Neuron (in vitro differentiated cells): ENCODE measurements at regions not wholly inside any gene's neighbourhood (a gene's known extent, or its start where the extent isn't known, plus 50 kb on each side); places are given as distances from the start of the nearest gene placed in this dataset.

ENCODE experiments used
- H2AFZ ChIP-seq: one replicate; pipeline ENCODE4 v1.6.1; 2013; ENCODE audit warnings: low read depth, mild to moderate bottlenecking, inconsistent platforms, low read length, moderate library complexity
- H3K27me3 ChIP-seq: one replicate; pipeline ENCODE4 v1.6.1; 2013; ENCODE audit warnings: low read length; ENCODE audit not compliant: insufficient read depth
- H3K36me3 ChIP-seq: one replicate; pipeline ENCODE4 v1.6.1; 2013; ENCODE audit warnings: low read length; ENCODE audit not compliant: insufficient read depth
- H3K4me1 ChIP-seq: one replicate; pipeline ENCODE4 v1.6.1; 2013; ENCODE audit warnings: low read length; ENCODE audit not compliant: insufficient read depth
- H3K4me3 ChIP-seq: 2 replicates; pipeline ENCODE4 v1.5.1; 2013; ENCODE audit warnings: mild to moderate bottlenecking, low read length, moderate library complexity
- H3K9me3 ChIP-seq: one replicate; pipeline ENCODE4 v1.6.1; 2013; ENCODE audit warnings: low read length

- Histone ChIP-seq H3K4me3 (no peak overlapping the region), H3K36me3 (no peaks in the 10 kb centered on the region), H3K27me3 (peaks cover 20% of the 10 kb centered on the region), H3K9me3 (peaks cover 18% of the 10 kb centered on the region), H3K4me1 (no peaks in the 10 kb centered on the region), H2AFZ (no peak overlapping the region)
These were observed 50.5 kb upstream of the FBRSL1 start for GRCh38 chr12:132439333-132439904.

- no peak overlapping the region for H3K4me3 ChIP-seq
- H3K27me3 ChIP-seq, result peaks cover 18% of the 10 kb centered on the region
- no peaks in the 10 kb centered on the region for H3K36me3 ChIP-seq
- H2AFZ ChIP-seq, result no peak overlapping the region
- peaks cover 18% of the 10 kb centered on the region for H3K9me3 ChIP-seq
- H3K4me1 ChIP-seq, result peaks cover under 1% of the 10 kb centered on the region
These were observed 51.2 kb upstream of the FBRSL1 start for GRCh38 chr12:132438726-132439125.

- Histone ChIP-seq H3K27me3 (peaks cover 21% of the 10 kb centered on the region), H3K36me3 (no peaks in the 10 kb centered on the region), H3K9me3 (peaks cover 17% of the 10 kb centered on the region), H3K4me1 (peaks cover 7% of the 10 kb centered on the region), H3K4me3 (no peak overlapping the region), H2AFZ (no peak overlapping the region)
These were observed 51.8 kb upstream of the FBRSL1 start for GRCh38 chr12:132437943-132438700.

- H3K27me3 ChIP-seq, result peaks cover 25% of the 10 kb centered on the region
- peaks cover 11% of the 10 kb centered on the region for H3K4me1 ChIP-seq
- peaks cover 15% of the 10 kb centered on the region for H3K9me3 ChIP-seq
- H3K36me3 ChIP-seq, result no peaks in the 10 kb centered on the region
- H3K4me3 ChIP-seq, result no peak overlapping the region
- no peak overlapping the region for H2AFZ ChIP-seq
These were observed 52.6 kb upstream of the FBRSL1 start for GRCh38 chr12:132437252-132437932.

- H3K9me3 ChIP-seq, result peaks cover 15% of the 10 kb centered on the region
- H3K36me3 ChIP-seq, result no peaks in the 10 kb centered on the region
- peaks cover 29% of the 10 kb centered on the region for H3K27me3 ChIP-seq
- peaks cover 11% of the 10 kb centered on the region for H3K4me1 ChIP-seq
- H3K4me3 ChIP-seq, result no peak overlapping the region
- H2AFZ ChIP-seq, result no peak overlapping the region
These were observed 53.1 kb upstream of the FBRSL1 start for GRCh38 chr12:132436791-132437251.

- H3K27me3 ChIP-seq, result peaks cover 40% of the 10 kb centered on the region
- H3K9me3 ChIP-seq, result peaks cover 15% of the 10 kb centered on the region
- peaks cover 11% of the 10 kb centered on the region for H3K4me1 ChIP-seq
- H2AFZ ChIP-seq, result no peak overlapping the region
- H3K4me3 ChIP-seq, result no peak overlapping the region
- no peaks in the 10 kb centered on the region for H3K36me3 ChIP-seq
These were observed 54.3 kb upstream of the FBRSL1 start for GRCh38 chr12:132435486-132436187.

- Histone ChIP-seq H2AFZ (no peak overlapping the region), H3K36me3 (no peaks in the 10 kb centered on the region), H3K4me3 (no peak overlapping the region), H3K4me1 (peaks cover 17% of the 10 kb centered on the region), H3K9me3 (peaks cover 15% of the 10 kb centered on the region), H3K27me3 (peaks cover 54% of the 10 kb centered on the region)
These were observed 56.1 kb upstream of the FBRSL1 start for GRCh38 chr12:132433641-132434395.

GRCh38 chr12:132432721-132433577 is 57.0 kb upstream of the FBRSL1 start:
- H3K9me3 ChIP-seq, result peaks cover 13% of the 10 kb centered on the region
- H3K27me3 ChIP-seq, result peaks cover 60% of the 10 kb centered on the region
- H2AFZ ChIP-seq, result no peak overlapping the region
- no peak overlapping the region for H3K4me3 ChIP-seq
- H3K4me1 ChIP-seq, result peaks cover 23% of the 10 kb centered on the region
- no peaks in the 10 kb centered on the region for H3K36me3 ChIP-seq

- Histone ChIP-seq H2AFZ (no peak overlapping the region), H3K9me3 (peaks cover 11% of the 10 kb centered on the region), H3K4me3 (no peak overlapping the region), H3K36me3 (no peaks in the 10 kb centered on the region), H3K4me1 (peaks cover 23% of the 10 kb centered on the region), H3K27me3 (peaks cover 64% of the 10 kb centered on the region)
These were observed 57.7 kb upstream of the FBRSL1 start for GRCh38 chr12:132432126-132432705.

GRCh38 chr12:132430838-132431774 is 58.8 kb upstream of the FBRSL1 start:
- no peaks in the 10 kb centered on the region for H3K36me3 ChIP-seq
- peaks cover 23% of the 10 kb centered on the region for H3K4me1 ChIP-seq
- no peak overlapping the region for H3K4me3 ChIP-seq
- H3K9me3 ChIP-seq, result peaks cover 13% of the 10 kb centered on the region
- H3K27me3 ChIP-seq, result peaks cover 73% of the 10 kb centered on the region
- no peak overlapping the region for H2AFZ ChIP-seq
